ENCODE measurements at regions not wholly inside any gene's neighbourhood (a gene's known extent, or its start where the extent isn't known, plus 50 kb on each side); places are given as distances from the start of the nearest gene placed in this dataset.
"Not testable (repeated sequence)": the region's sequence is repeated elsewhere in the genome, so short reads cannot be mapped to it uniquely, and the experiment has no call there.

- H3K9me3 ChIP-seq, result no peaks in the 10 kb centered on the region
- no peak overlapping the region for H3K27ac ChIP-seq
- no peaks in the 10 kb centered on the region for H3K4me1 ChIP-seq
- H3K27me3 ChIP-seq, result no peaks in the 10 kb centered on the region
- TF ChIP-seq POLR2A (IDR thresholded peaks at IDR 0.05) (no peak), EP300 (IDR thresholded peaks at IDR 0.05) (no peak), POLR2AphosphoS5 (IDR thresholded peaks at IDR 0.05) (no peak)
- TF ChIP-seq, protein P1, sequence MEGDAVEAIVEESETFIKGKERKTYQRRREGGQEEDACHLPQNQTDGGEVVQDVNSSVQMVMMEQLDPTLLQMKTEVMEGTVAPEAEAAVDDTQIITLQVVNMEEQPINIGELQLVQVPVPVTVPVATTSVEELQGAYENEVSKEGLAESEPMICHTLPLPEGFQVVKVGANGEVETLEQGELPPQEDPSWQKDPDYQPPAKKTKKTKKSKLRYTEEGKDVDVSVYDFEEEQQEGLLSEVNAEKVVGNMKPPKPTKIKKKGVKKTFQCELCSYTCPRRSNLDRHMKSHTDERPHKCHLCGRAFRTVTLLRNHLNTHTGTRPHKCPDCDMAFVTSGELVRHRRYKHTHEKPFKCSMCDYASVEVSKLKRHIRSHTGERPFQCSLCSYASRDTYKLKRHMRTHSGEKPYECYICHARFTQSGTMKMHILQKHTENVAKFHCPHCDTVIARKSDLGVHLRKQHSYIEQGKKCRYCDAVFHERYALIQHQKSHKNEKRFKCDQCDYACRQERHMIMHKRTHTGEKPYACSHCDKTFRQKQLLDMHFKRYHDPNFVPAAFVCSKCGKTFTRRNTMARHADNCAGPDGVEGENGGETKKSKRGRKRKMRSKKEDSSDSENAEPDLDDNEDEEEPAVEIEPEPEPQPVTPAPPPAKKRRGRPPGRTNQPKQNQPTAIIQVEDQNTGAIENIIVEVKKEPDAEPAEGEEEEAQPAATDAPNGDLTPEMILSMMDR (IDR thresholded peaks at IDR 0.05), result no peak
- DNase-seq (ENCODE audit: low spot score in 2 of 2), result no peak
- 43% methylated on average over 2 of the region's 2 CpGs for WGBS
- H3K4me3 ChIP-seq, result no peak overlapping the region
- no peaks in the 10 kb centered on the region for H3K36me3 ChIP-seq
Measured at GRCh38 chr14:106652494-106652893, 1126.1 kb downstream of the TMEM121 start.

DNA sequence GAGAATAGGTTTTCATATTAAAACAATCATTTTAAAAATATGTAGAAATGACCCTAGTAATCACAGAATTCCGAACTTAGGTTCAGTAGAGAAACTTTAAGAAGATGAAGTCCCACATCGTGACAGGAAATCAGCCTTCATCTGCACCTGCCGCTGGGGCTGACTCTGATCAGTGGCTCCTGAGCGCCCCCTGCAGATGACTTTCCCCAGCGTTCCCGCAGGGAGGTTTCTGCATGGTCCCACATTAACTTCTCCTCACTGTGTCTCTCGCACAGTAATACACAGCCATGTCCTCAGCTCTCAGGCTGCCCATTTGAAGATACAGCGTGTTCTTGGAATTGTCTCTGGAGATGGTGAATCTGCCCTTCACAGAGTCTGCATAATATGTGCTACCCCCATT lies 1131.1 kb downstream of the TMEM121 start:
- TF ChIP-seq EP300 (IDR thresholded peaks at IDR 0.05) (no peak), POLR2AphosphoS5 (IDR thresholded peaks at IDR 0.05) (no peak), POLR2A (IDR thresholded peaks at IDR 0.05) (no peak)
- TF ChIP-seq, protein P1 (IDR thresholded peaks at IDR 0.05), result no peak

DNA sequence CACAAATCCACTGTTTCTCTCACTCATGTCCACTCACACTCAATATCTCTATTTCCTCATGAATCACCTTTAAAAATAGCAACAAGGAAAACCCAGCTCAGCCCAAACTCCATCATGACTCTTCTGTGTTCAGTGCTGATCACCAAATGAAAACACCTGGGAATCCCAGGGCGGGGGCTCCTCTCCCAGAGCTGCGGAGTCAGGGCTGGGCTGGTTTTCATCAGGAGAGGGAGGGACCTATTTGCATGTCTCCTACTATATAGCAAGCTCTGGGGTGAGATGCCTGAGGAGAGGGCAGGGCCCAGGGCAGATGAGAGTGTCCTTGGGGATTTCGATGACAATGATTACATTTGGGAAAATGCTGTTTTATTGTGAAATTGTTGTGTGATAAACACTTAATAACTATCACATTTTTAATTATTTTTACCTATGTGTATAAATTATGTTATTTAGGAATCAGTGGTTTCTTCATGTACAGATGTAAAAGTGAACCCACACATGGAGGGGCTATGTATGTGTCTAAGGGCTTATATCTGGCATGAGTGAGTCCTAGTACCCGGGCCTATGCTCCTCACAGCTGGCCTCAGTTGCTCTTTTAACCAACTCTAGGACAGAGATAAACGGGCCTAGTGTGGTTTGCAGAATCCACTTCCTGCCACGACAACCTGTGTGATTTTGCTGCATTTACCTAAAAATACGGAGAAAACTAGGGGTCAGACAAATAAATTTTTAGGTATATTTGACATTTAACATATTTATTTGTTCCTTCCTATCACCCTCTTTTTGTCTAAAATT lies 1131.9 kb downstream of the TMEM121 start:
- H3K4me1 ChIP-seq; H3K27ac ChIP-seq; H3K36me3 ChIP-seq; H3K9me3 ChIP-seq; DNase-seq (ENCODE audit: low spot score in 2 of 2); H3K27me3 ChIP-seq; H3K4me3 ChIP-seq: not testable (repeated sequence)
- WGBS, result 59% methylated on average over 7 of the region's 7 CpGs

More for the DNA sequence above, 1131.1 kb downstream of the TMEM121 start:
- H3K4me3 ChIP-seq, result no peak overlapping the region
- no peaks in the 10 kb centered on the region for H3K27me3 ChIP-seq
- H3K36me3 ChIP-seq, result no peaks in the 10 kb centered on the region
- DNase-seq (ENCODE audit: low spot score in 2 of 2), result no peak
- H3K4me1 ChIP-seq, result no peaks in the 10 kb centered on the region
- WGBS, result 57% methylated on average over 7 of the region's 8 CpGs
- H3K27ac ChIP-seq, result no peak overlapping the region
- no peaks in the 10 kb centered on the region for H3K9me3 ChIP-seq

GRCh38 chr14:106661561-106661960 lies 1135.2 kb downstream of the TMEM121 start:
- not testable (repeated sequence) for H3K36me3 ChIP-seq; H3K4me1 ChIP-seq; H3K27me3 ChIP-seq; DNase-seq (ENCODE audit: low spot score in 2 of 2); H3K9me3 ChIP-seq; H3K27ac ChIP-seq; H3K4me3 ChIP-seq
- 62% methylated on average over 4 of the region's 4 CpGs for WGBS

DNA sequence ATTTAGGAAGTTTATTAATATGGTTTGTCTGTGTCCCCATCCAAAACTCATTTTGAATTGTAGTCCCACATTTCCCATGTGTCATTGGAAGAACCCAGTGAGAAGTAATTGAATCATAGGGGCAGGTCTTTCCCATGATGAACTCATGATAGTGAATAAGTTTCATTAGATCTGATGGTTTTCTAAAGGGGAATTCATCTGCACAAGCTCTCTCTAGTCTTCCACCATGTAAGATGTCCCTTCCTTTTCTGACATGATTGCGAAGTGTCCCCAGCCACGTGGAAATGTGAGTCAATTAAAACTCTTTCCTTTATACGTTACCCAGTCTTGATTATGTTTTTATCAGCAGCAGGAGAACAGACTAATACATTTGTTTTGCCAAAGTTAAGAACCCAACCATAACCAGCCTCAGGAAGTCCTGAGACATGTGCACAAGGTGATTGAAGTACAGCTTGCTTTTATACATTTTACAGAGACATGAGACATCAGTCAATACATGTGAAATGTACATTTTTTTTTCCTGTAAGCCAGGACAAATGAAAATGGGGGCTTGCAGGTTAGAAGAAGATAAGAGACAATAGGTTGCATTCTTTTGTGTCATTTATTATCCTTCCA lies 1136.7 kb downstream of the TMEM121 start:
- no peaks in the 10 kb centered on the region for H3K4me1 ChIP-seq
- H3K4me3 ChIP-seq, result no peak overlapping the region
- H3K27me3 ChIP-seq, result no peaks in the 10 kb centered on the region
- no peaks in the 10 kb centered on the region for H3K9me3 ChIP-seq
- no peak overlapping the region for H3K27ac ChIP-seq
- WGBS, result 60% methylated on average over 3 of the region's 3 CpGs
- H3K36me3 ChIP-seq, result no peaks in the 10 kb centered on the region
- no peak for TF ChIP-seq POLR2A (IDR thresholded peaks at IDR 0.05)
- TF ChIP-seq, protein P1 (IDR thresholded peaks at IDR 0.05), result no peak
- TF ChIP-seq EP300 (IDR thresholded peaks at IDR 0.05), result no peak
- no peak for TF ChIP-seq POLR2AphosphoS5 (IDR thresholded peaks at IDR 0.05)
- no peak for DNase-seq (ENCODE audit: low spot score in 2 of 2)

DNA sequence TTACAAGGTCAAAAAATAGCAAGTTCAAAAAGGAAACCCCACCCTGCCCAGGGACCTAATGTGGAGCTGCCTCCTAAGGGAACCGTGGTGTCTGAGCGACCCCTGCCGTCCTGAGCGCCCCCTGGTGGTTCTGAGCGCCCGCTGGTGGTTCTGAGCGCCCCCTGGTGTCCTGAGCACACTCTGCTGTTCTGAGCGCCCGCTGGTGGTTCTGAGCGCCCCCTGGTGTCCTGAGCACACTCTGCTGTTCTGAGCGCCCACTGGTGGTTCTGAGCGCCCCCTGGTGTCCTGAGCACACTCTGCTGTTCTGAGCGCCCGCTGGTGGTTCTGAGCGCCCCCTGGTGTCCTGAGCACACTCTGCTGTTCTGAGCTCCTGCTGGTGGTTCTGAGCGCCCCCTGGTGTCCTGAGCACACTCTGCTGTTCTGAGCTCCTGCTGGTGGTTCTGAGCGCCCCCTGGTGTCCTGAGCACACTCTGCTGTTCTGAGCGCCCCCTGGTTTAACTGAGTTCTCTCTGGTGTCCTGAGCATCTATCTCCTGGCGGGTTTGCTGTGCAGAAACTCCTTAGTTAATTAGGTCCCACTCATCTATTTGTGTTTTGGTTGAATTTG lies 1137.5 kb downstream of the TMEM121 start:
- not testable (repeated sequence) for H3K27ac ChIP-seq; H3K27me3 ChIP-seq; H3K4me1 ChIP-seq; H3K36me3 ChIP-seq; H3K9me3 ChIP-seq; DNase-seq (ENCODE audit: low spot score in 2 of 2); H3K4me3 ChIP-seq
- TF ChIP-seq, protein P1 (IDR thresholded peaks at IDR 0.05), result peak in 1 of 2 donors; percentile 28
- 44% methylated on average over 9 of the region's 19 CpGs for WGBS
